GM21423 (cell line): ENCODE measurements at regions not wholly inside any gene's neighbourhood (a gene's known extent, or its start where the extent isn't known, plus 50 kb on each side); places are given as distances from the start of the nearest gene placed in this dataset.
"Not testable (repeated sequence)": the region's sequence is repeated elsewhere in the genome, so short reads cannot be mapped to it uniquely, and the experiment has no call there.

ENCODE experiments used
- ATAC-seq: cut with Tn5 transposase; IDR thresholded peaks from one replicate; pipeline ENCODE4 v1.9.1; 2021; ENCODE audit warnings: mild to moderate bottlenecking, moderate library complexity; ENCODE audit not compliant: unreplicated experiment

GRCh38 chr4:129971419-129971818, 875.5 kb downstream of the C4orf33 start:
- no peak for ATAC-seq

GRCh38 chr4:129972257-129972656, 876.3 kb downstream of the C4orf33 start:
- ATAC-seq: no peak

GRCh38 chr4:129974730-129975129, 878.8 kb downstream of the C4orf33 start:
- no peak for ATAC-seq

GRCh38 chr4:129978315-129978714, 882.4 kb downstream of the C4orf33 start:
- ATAC-seq: no peak

GRCh38 chr4:129988957-129989356, 893.0 kb downstream of the C4orf33 start:
- no peak for ATAC-seq

GRCh38 chr4:129994715-129995114, 898.8 kb downstream of the C4orf33 start:
- peak; percentile 72 for ATAC-seq

GRCh38 chr4:129998436-129999150, 902.6 kb downstream of the C4orf33 start:
- ATAC-seq: no peak

GRCh38 chr4:129999156-129999555, 903.2 kb downstream of the C4orf33 start:
- ATAC-seq: no peak

- no peak for ATAC-seq
Measured at GRCh38 chr4:130008461-130008860, 912.5 kb downstream of the C4orf33 start.

GRCh38 chr4:130012806-130013205, 916.9 kb downstream of the C4orf33 start:
- ATAC-seq: not testable (repeated sequence)

- ATAC-seq: no peak
Measured at GRCh38 chr4:130021706-130022105, 925.8 kb downstream of the C4orf33 start.

GRCh38 chr4:130023088-130023487, 927.1 kb downstream of the C4orf33 start:
- ATAC-seq: no peak

- no peak for ATAC-seq
Measured at GRCh38 chr4:130025701-130026100, 929.7 kb downstream of the C4orf33 start.

GRCh38 chr4:130026185-130026584, 930.2 kb downstream of the C4orf33 start:
- ATAC-seq: no peak

- ATAC-seq: no peak
Measured at GRCh38 chr4:130027973-130028372, 932.0 kb downstream of the C4orf33 start.

- peak; percentile 94 for ATAC-seq
Measured at GRCh38 chr4:130028552-130028951, 932.6 kb downstream of the C4orf33 start.

- no peak for ATAC-seq
Measured at GRCh38 chr4:130029442-130029841, 933.5 kb downstream of the C4orf33 start.

- no peak for ATAC-seq
Measured at GRCh38 chr4:130031858-130032257, 935.9 kb downstream of the C4orf33 start.

GRCh38 chr4:130033657-130034056, 937.7 kb downstream of the C4orf33 start:
- ATAC-seq: not testable (repeated sequence)

GRCh38 chr4:130034876-130035275, 938.9 kb downstream of the C4orf33 start:
- no peak for ATAC-seq

GRCh38 chr4:130035391-130035790, 939.4 kb downstream of the C4orf33 start:
- ATAC-seq: no peak

GRCh38 chr4:130037866-130038265, 941.9 kb downstream of the C4orf33 start:
- not testable (repeated sequence) for ATAC-seq

- ATAC-seq: not testable (repeated sequence)
Measured at GRCh38 chr4:130038540-130038939, 942.6 kb downstream of the C4orf33 start.
